ENCODE measurements at regions not wholly inside any gene's neighbourhood (a gene's known extent, or its start where the extent isn't known, plus 50 kb on each side); places are given as distances from the start of the nearest gene placed in this dataset.

DNA sequence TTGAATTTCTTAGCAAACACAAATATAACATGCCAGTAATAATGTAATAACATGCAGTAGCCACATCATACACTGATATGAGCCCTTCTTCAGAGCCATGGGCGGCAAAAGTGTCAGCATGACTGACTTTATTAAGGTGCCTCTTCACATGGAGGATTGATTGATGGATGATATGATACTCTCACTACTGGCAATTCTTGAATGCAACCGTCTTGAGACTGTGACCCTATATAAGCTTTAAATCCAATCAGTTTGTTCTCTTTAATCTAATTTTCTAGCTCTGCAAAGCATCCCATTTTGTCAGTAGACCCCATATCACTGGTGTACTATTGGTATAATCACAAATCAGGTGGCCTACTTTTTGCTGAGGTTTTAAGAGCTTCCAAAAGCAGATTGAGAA lies 463.7 kb upstream of the ROBO2 start:
- Histone ChIP-seq H3K27me3 (ENCODE audit: insufficient read depth, low read length, poor library complexity, severe bottlenecking) (no peaks in the 10 kb centered on the region), H3K36me3 (ENCODE audit: insufficient read depth, low read length) (no peaks in the 10 kb centered on the region), H3K79me2 (ENCODE audit: insufficient read depth, low read length) (no peaks in the 10 kb centered on the region), H2AFZ (ENCODE audit: low read length) (no peak overlapping the region), H3K9me3 (ENCODE audit: insufficient read depth, low read depth, low read length) (no peaks in the 10 kb centered on the region), H3K4me3 (ENCODE audit: low read length, poor library complexity, severe bottlenecking) (no peak overlapping the region), H3K4me2 (ENCODE audit: low read depth, low read length, poor library complexity, severe bottlenecking) (no peak overlapping the region), H3K9ac (ENCODE audit: low read depth, low read length, poor library complexity, severe bottlenecking) (no peak overlapping the region), H3F3A (ENCODE audit: low read depth) (no peaks in the 10 kb centered on the region), H3K9me2 (replicated peaks; ENCODE audit: low read depth, low read length) (no peaks in the 10 kb centered on the region), H3K4me1 (ENCODE audit: insufficient read depth, low read length, poor library complexity, severe bottlenecking) (no peaks in the 10 kb centered on the region), H4K20me1 (ENCODE audit: insufficient read depth, low read length, poor library complexity, severe bottlenecking) (no peaks in the 10 kb centered on the region)
- TF ChIP-seq, protein P1, sequence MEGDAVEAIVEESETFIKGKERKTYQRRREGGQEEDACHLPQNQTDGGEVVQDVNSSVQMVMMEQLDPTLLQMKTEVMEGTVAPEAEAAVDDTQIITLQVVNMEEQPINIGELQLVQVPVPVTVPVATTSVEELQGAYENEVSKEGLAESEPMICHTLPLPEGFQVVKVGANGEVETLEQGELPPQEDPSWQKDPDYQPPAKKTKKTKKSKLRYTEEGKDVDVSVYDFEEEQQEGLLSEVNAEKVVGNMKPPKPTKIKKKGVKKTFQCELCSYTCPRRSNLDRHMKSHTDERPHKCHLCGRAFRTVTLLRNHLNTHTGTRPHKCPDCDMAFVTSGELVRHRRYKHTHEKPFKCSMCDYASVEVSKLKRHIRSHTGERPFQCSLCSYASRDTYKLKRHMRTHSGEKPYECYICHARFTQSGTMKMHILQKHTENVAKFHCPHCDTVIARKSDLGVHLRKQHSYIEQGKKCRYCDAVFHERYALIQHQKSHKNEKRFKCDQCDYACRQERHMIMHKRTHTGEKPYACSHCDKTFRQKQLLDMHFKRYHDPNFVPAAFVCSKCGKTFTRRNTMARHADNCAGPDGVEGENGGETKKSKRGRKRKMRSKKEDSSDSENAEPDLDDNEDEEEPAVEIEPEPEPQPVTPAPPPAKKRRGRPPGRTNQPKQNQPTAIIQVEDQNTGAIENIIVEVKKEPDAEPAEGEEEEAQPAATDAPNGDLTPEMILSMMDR (conservative IDR thresholded peaks at IDR 0.05; ENCODE audit: low read length): no peak
- TF ChIP-seq EZH2phosphoT487 (IDR thresholded peaks at IDR 0.05; ENCODE audit: borderline replicate concordance): no peak

DNA sequence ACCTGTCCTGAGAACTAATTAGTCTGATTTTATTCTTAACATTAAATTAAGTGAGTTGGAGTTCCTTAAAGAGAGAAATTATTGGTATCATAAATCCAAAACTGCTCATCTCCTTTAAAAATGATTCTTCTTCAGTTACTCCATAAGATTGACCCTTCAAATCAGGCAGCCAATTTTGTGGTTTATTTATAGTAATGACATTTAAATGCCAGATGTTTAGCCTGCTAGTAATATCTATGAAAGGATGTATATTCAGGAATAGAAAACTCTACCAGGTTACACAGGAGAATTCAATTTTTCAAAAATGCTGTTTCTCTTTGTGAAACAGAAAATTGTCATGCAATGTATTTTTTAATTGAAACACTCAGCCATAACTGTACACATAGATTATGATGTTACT lies 457.8 kb upstream of the ROBO2 start:
- H2AFZ ChIP-seq (ENCODE audit: low read length): no peak overlapping the region
- no peaks in the 10 kb centered on the region for H3K27me3 ChIP-seq (ENCODE audit: insufficient read depth, low read length, poor library complexity, severe bottlenecking)
- H4K20me1 ChIP-seq (ENCODE audit: insufficient read depth, low read length, poor library complexity, severe bottlenecking): no peaks in the 10 kb centered on the region
- H3K9me3 ChIP-seq (ENCODE audit: insufficient read depth, low read depth, low read length): no peaks in the 10 kb centered on the region
- H3K4me2 ChIP-seq (ENCODE audit: low read depth, low read length, poor library complexity, severe bottlenecking): no peak overlapping the region
- H3K36me3 ChIP-seq (ENCODE audit: insufficient read depth, low read length): no peaks in the 10 kb centered on the region
- TF ChIP-seq, protein P1 (conservative IDR thresholded peaks at IDR 0.05; ENCODE audit: low read length): no peak
- no peak for TF ChIP-seq EZH2phosphoT487 (IDR thresholded peaks at IDR 0.05; ENCODE audit: borderline replicate concordance)
- H3K79me2 ChIP-seq (ENCODE audit: insufficient read depth, low read length): no peaks in the 10 kb centered on the region
- no peaks in the 10 kb centered on the region for H3K9me2 ChIP-seq (replicated peaks; ENCODE audit: low read depth, low read length)
- no peaks in the 10 kb centered on the region for H3K4me1 ChIP-seq (ENCODE audit: insufficient read depth, low read length, poor library complexity, severe bottlenecking)
- no peaks in the 10 kb centered on the region for H3F3A ChIP-seq (ENCODE audit: low read depth)
- no peak overlapping the region for H3K9ac ChIP-seq (ENCODE audit: low read depth, low read length, poor library complexity, severe bottlenecking)
- no peak overlapping the region for H3K4me3 ChIP-seq (ENCODE audit: low read length, poor library complexity, severe bottlenecking)

DNA sequence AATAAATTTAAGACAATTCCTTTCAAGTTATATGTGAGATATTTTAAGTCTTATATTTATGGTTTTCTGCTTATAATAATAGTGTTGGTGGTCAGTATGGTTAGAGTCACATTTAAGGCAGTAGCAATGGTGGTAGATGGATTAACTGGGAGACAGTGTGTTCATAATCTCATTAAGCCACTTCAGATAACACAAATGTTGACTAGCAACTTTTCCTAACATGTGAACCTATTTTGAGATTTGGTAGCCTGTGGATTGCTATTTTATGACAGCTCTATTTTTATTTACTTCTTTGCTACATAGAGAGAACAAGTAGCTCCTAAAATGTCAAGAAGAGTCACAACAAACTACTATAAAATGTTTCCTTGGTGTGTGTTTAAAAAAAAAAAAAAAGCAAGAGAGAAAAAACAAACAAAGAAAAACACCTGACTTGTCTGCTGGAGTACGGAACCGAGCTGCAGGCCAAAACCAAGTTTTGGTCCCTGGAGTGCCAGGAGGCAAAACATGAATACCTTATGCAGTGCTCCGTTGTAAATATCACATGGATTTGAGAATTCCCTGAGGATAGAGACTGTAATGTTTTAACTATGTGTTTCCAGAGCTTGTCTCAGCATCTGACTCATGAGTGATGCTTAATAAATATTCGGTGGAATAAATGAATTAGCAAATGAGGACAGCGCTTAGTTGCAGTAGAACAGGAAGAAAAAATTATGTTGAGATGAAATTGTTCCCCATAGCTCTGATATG lies 457.1 kb upstream of the ROBO2 start:
- Histone ChIP-seq H3K4me1 (ENCODE audit: insufficient read depth, low read length, poor library complexity, severe bottlenecking) (no peaks in the 10 kb centered on the region), H2AFZ (ENCODE audit: low read length) (no peak overlapping the region), H4K20me1 (ENCODE audit: insufficient read depth, low read length, poor library complexity, severe bottlenecking) (no peaks in the 10 kb centered on the region), H3K9ac (ENCODE audit: low read depth, low read length, poor library complexity, severe bottlenecking) (no peak overlapping the region), H3F3A (ENCODE audit: low read depth) (no peaks in the 10 kb centered on the region), H3K9me2 (replicated peaks; ENCODE audit: low read depth, low read length) (no peaks in the 10 kb centered on the region), H3K36me3 (ENCODE audit: insufficient read depth, low read length) (no peaks in the 10 kb centered on the region), H3K79me2 (ENCODE audit: insufficient read depth, low read length) (no peaks in the 10 kb centered on the region), H3K4me2 (ENCODE audit: low read depth, low read length, poor library complexity, severe bottlenecking) (no peak overlapping the region), H3K9me3 (ENCODE audit: insufficient read depth, low read depth, low read length) (no peaks in the 10 kb centered on the region), H3K27me3 (ENCODE audit: insufficient read depth, low read length, poor library complexity, severe bottlenecking) (no peaks in the 10 kb centered on the region), H3K4me3 (ENCODE audit: low read length, poor library complexity, severe bottlenecking) (no peak overlapping the region)
- no peak for TF ChIP-seq EZH2phosphoT487 (IDR thresholded peaks at IDR 0.05; ENCODE audit: borderline replicate concordance)
- TF ChIP-seq, protein P1 (conservative IDR thresholded peaks at IDR 0.05; ENCODE audit: low read length): no peak

Data from Loucy (cell line).